Testis (tissue), 2 donors: ENCODE measurements at regions not wholly inside any gene's neighbourhood (a gene's known extent, or its start where the extent isn't known, plus 50 kb on each side); places are given as distances from the start of the nearest gene placed in this dataset.

Experiments
- DNase-seq: peaks from one replicate; pipeline ENCODE4 v3.0.0-alpha.2; 2019
- H3K27ac ChIP-seq, 2 donors: fragments of 200-600 bp; sonication (generic); one replicate each; pipeline ENCODE4 v1.5.1; 2019
- H3K27me3 ChIP-seq: fragments of 200-600 bp; sonication (generic); one replicate; pipeline ENCODE4 v1.5.1; 2019
- H3K36me3 ChIP-seq: fragments of 200-600 bp; sonication (generic); one replicate; pipeline ENCODE4 v1.5.1; 2017; ENCODE audit warnings: low read depth; ENCODE audit errors: missing control alignments
- H3K4me1 ChIP-seq: fragments of 200-600 bp; sonication (generic); one replicate; pipeline ENCODE4 v1.5.1; 2019
- H3K4me3 ChIP-seq, 2 donors: fragments of 200-600 bp; sonication (generic); one replicate each; pipeline ENCODE4 v1.5.1; 2017 to 2019
- H3K9me3 ChIP-seq: fragments of 200-600 bp; sonication (generic); one replicate; pipeline ENCODE4 v1.5.1; 2017
- CTCF ChIP-seq, 3 experiments: fragments of 450-650 bp in 2 of 3; fragments of 200-600 bp in 1 of 3; sonication (generic) in 1 of 3; IDR thresholded peaks; one replicate each; pipeline ENCODE4 v1.5.1; 2016 to 2019; ENCODE audit warnings: antibody characterized with exemption in 3 of 3, mild to moderate bottlenecking in 2 of 3, moderate library complexity in 1 of 3
- POLR2A ChIP-seq: fragments of 450-650 bp; IDR thresholded peaks from one replicate; pipeline ENCODE4 v1.6.1; 2017; ENCODE audit warnings: antibody characterized with exemption, mild to moderate bottlenecking, moderate library complexity
- WGBS, 2 donors: methylation state at CpG; one replicate each; pipeline ENCODE4 v1.1.5; 2018; 5-methylcytosine and 5-hydroxymethylcytosine counted together
- intact Hi-C: fragments of 100-400 bp; cut with DNase I; formaldehyde crosslinking; loops from one replicate; pipeline ENCODE4 v1.15.1; 2023; ENCODE audit warnings: low total_unique reads

GRCh38 chr18:7466190-7466589 is 100.9 kb upstream of the PTPRM start:
- Histone ChIP-seq H3K4me3 (no peak overlapping the region), H3K4me1 (peaks cover 4% of the 10 kb centered on the region), H3K9me3 (no peaks in the 10 kb centered on the region), H3K36me3 (no peaks in the 10 kb centered on the region), H3K27ac (no peak overlapping the region), H3K27me3 (no peaks in the 10 kb centered on the region)
- DNase-seq = no peak
- intact Hi-C loops = no loop called here
- WGBS, 2 donors = 47 to 50% methylated on average over 5 of the region's 5 CpGs
- no peak for TF ChIP-seq POLR2A
- TF ChIP-seq CTCF (IDR thresholded peaks at IDR 0.05) = no peak

GRCh38 chr18:7467708-7468466 is 99.2 kb upstream of the PTPRM start:
- 82 to 83% methylated on average over 18 of the region's 18 CpGs for WGBS, 2 donors
- H3K27me3 ChIP-seq = no peaks in the 10 kb centered on the region
- TF ChIP-seq CTCF (IDR thresholded peaks at IDR 0.05) (no peak), POLR2A (no peak)
- intact Hi-C loops = no loop called here
- DNase-seq = no peak
- no peak overlapping the region for H3K27ac ChIP-seq
- no peaks in the 10 kb centered on the region for H3K4me1 ChIP-seq
- no peak overlapping the region for H3K4me3 ChIP-seq
- no peaks in the 10 kb centered on the region for H3K9me3 ChIP-seq
- H3K36me3 ChIP-seq = no peaks in the 10 kb centered on the region

GRCh38 chr18:7470101-7470500 is 97.0 kb upstream of the PTPRM start:
- Histone ChIP-seq H3K4me3 (no peak overlapping the region), H3K4me1 (no peaks in the 10 kb centered on the region), H3K27me3 (no peaks in the 10 kb centered on the region), H3K27ac (no peak overlapping the region), H3K36me3 (no peaks in the 10 kb centered on the region), H3K9me3 (no peaks in the 10 kb centered on the region)
- no peak for DNase-seq
- 73 to 79% methylated on average over 5 of the region's 5 CpGs for WGBS, 2 donors
- intact Hi-C loops = no loop called here
- TF ChIP-seq CTCF (IDR thresholded peaks at IDR 0.05) (no peak), POLR2A (no peak)

GRCh38 chr18:7470503-7470902 is 96.6 kb upstream of the PTPRM start:
- WGBS, 2 donors = 87 to 96% methylated on average over 3 of the region's 3 CpGs
- H3K9me3 ChIP-seq = no peaks in the 10 kb centered on the region

More at GRCh38 chr18:7470503-7470902, 96.6 kb upstream of the PTPRM start:
- intact Hi-C loops = no loop called here
- no peak overlapping the region for H3K4me3 ChIP-seq
- no peaks in the 10 kb centered on the region for H3K4me1 ChIP-seq
- no peak overlapping the region for H3K27ac ChIP-seq
- no peaks in the 10 kb centered on the region for H3K27me3 ChIP-seq
- no peaks in the 10 kb centered on the region for H3K36me3 ChIP-seq
- no peak for DNase-seq
- no peak for TF ChIP-seq CTCF (IDR thresholded peaks at IDR 0.05)
